Large intestine (tissue), 3 donors: ENCODE measurements at regions not wholly inside any gene's neighbourhood (a gene's known extent, or its start where the extent isn't known, plus 50 kb on each side); places are given as distances from the start of the nearest gene placed in this dataset.

ENCODE experiments used
- DNase-seq, 2 donors: peaks; one replicate each; pipeline versions ENCODE4 v3.0.0 to v3.0.0-alpha.2; 2013
- H3K27ac ChIP-seq: one replicate; pipeline ENCODE4 v1.5.1; 2013; ENCODE audit warnings: low read length
- H3K27me3 ChIP-seq: 2 replicates; pipeline ENCODE4 v1.6.1; 2013; ENCODE audit warnings: low read length; ENCODE audit not compliant: control insufficient read depth, insufficient read depth
- H3K36me3 ChIP-seq: 2 replicates; pipeline ENCODE4 v1.6.1; 2013; ENCODE audit warnings: low read length; ENCODE audit not compliant: control insufficient read depth, insufficient read depth
- H3K4me1 ChIP-seq: one replicate; pipeline ENCODE4 v1.6.1; 2013; ENCODE audit warnings: low read length; ENCODE audit not compliant: control insufficient read depth, insufficient read depth
- H3K4me3 ChIP-seq: one replicate; pipeline ENCODE4 v1.5.1; 2013; ENCODE audit warnings: low read length
- H3K9me3 ChIP-seq: one replicate; pipeline ENCODE4 v1.6.1; 2013; ENCODE audit warnings: mild to moderate bottlenecking, low read depth, low read length, moderate library complexity; ENCODE audit not compliant: control insufficient read depth
- WGBS: methylation state at CpG from one replicate; pipeline ENCODE4 v1.1.5; 2013; ENCODE audit warnings: low lambda C conversion rate; ENCODE audit not compliant: insufficient coverage; 5-methylcytosine and 5-hydroxymethylcytosine counted together

DNA sequence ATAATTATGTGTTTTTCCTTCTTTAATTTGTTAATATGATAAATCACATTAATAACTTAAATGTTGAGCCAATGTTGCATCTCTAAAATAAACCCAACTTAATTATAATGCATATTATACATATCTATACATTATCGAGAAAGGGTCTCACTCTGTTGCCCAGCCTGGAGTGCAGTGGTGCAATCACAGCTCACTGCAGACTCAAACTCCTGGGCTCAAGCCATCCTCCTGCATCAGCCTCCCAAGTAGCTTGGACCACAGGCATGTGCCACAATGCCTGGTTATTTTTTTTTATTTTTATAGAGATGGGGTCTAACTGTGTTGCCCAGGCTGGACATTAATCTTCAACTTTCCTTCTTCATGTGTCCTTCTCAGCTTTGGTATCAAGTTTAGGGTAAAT lies 98.9 kb downstream of the INHBA start:
- WGBS: no CpG with 5 or more reads among the region's 1 CpG
- H3K36me3 ChIP-seq: no peaks in the 10 kb centered on the region
- H3K27me3 ChIP-seq: no peaks in the 10 kb centered on the region
- H3K4me1 ChIP-seq: no peaks in the 10 kb centered on the region
- no peak for DNase-seq
- H3K9me3 ChIP-seq: no peaks in the 10 kb centered on the region
- H3K27ac ChIP-seq: no peak overlapping the region
- no peak overlapping the region for H3K4me3 ChIP-seq

DNA sequence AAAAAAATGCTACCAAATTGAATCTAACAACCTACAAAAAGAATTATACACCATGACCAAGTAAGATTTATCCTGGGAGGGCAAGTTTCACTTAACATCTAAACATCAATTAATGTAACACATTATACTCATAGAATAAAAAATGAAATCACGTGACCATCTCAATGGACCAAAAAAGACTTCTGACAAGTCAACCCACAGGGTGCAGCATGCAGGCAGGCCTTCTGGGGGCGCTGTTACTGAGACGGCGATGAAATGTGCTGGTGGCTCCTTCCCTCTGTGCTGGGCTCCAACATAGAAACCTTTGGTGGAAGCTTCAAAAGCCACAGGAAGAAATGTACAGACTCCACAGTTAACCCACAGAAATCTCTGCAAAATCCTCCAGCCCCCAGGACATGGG lies 103.1 kb downstream of the INHBA start:
- no peaks in the 10 kb centered on the region for H3K27me3 ChIP-seq
- H3K4me1 ChIP-seq: no peaks in the 10 kb centered on the region
- no peaks in the 10 kb centered on the region for H3K9me3 ChIP-seq
- H3K4me3 ChIP-seq: no peak overlapping the region
- WGBS: no CpG with 5 or more reads among the region's 4 CpGs
- no peak overlapping the region for H3K27ac ChIP-seq
- H3K36me3 ChIP-seq: no peaks in the 10 kb centered on the region
- DNase-seq: no peak

DNA sequence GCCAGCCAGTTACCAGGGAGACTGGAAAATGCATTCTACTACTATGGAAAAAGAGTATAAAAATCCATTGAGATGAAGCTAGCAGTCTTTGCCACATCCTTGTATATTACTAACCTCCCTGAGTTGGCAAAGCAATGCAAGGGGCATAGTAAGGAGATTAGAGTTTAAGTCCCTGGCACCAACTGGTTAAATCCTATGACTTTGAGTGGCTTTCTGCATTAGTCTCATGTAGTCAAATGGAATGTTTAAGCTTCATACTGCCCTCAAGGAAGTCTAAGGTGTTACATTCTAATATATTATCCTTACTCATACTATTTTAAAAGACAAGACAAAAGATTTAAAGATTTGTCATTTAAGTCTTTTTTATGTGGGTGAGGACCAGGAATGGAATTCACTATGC lies 110.1 kb downstream of the INHBA start:
- Histone ChIP-seq H3K4me3 (no peak overlapping the region), H3K9me3 (no peaks in the 10 kb centered on the region), H3K27ac (no peak overlapping the region), H3K36me3 (no peaks in the 10 kb centered on the region), H3K4me1 (no peaks in the 10 kb centered on the region), H3K27me3 (no peaks in the 10 kb centered on the region)
- no peak for DNase-seq

DNA sequence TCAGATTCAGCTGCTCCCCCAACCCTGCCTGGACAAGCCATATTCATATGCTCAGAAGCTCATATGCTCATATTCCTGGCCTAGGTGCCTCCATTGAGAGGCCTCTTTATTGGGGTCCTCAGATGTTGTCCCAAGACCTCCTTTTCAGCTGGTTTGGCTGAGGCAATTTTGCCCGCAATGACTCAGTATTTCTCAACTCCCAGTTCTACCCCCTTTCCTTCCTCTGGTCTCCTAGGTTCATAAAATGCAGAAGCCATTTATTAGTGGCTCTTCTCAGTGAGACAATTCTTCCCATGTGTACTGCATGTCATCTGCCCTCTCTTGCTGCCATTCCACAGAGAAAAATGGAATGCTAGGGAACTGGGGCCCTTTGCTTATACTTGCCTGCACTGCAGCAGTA lies 110.7 kb downstream of the INHBA start:
- no CpG with 5 or more reads among the region's 1 CpG for WGBS
- H3K4me1 ChIP-seq: no peaks in the 10 kb centered on the region
- no peaks in the 10 kb centered on the region for H3K36me3 ChIP-seq
- no peak for DNase-seq
- no peak overlapping the region for H3K27ac ChIP-seq
- H3K9me3 ChIP-seq: no peaks in the 10 kb centered on the region
- H3K4me3 ChIP-seq: no peak overlapping the region
- H3K27me3 ChIP-seq: no peaks in the 10 kb centered on the region

DNA sequence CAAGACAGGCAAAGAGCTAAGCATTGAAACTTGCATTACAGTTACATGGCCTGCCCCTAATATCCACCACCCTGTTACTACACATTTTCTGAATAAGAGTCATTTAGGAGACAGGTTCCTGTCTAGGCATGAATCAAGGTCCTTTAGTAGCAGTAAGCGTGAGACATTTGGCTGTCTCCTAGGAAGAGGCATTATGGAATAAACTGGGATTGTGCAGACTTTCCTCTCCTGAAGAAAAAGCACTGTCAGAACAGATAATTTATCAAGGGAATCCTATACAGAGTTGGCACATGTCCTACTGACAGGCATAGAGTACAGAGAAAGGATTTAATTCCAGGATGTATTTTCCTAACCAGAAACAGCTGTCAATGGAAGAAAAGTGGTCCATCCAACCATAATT lies 111.9 kb downstream of the INHBA start:
- H3K4me3 ChIP-seq: no peak overlapping the region
- no peak overlapping the region for H3K27ac ChIP-seq
- no peaks in the 10 kb centered on the region for H3K36me3 ChIP-seq
- no peaks in the 10 kb centered on the region for H3K27me3 ChIP-seq
- whole genome bisulfite sequencing: no CpG with 5 or more reads among the region's 1 CpG
- H3K4me1 ChIP-seq: no peaks in the 10 kb centered on the region
- DNase-seq: no peak
- H3K9me3 ChIP-seq: no peaks in the 10 kb centered on the region

DNA sequence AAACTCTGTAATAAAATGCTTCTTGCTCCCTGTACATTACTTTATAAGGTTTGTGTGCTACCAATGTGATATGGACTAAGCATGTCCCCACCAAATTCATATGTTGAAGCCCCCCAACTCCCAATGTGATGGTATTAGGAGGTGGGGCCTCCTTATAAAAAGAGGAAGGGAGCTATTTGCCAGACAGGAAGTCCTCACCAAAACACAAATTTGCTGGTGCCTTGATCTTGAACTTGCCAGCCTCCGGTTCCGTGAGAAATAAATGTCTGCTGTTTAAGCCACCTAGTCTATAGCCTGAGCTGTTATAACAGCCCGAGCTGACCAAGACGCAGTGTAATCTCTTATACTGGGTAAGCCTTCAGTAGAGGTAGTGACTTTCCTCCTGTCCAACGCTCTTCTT lies 114.5 kb downstream of the INHBA start:
- H3K9me3 ChIP-seq: no peaks in the 10 kb centered on the region
- no peak for DNase-seq
- H3K27me3 ChIP-seq: no peaks in the 10 kb centered on the region
- no peaks in the 10 kb centered on the region for H3K36me3 ChIP-seq
- no peak overlapping the region for H3K4me3 ChIP-seq
- H3K4me1 ChIP-seq: no peaks in the 10 kb centered on the region
- no CpG with 5 or more reads among the region's 5 CpGs for WGBS
- H3K27ac ChIP-seq: no peak overlapping the region

DNA sequence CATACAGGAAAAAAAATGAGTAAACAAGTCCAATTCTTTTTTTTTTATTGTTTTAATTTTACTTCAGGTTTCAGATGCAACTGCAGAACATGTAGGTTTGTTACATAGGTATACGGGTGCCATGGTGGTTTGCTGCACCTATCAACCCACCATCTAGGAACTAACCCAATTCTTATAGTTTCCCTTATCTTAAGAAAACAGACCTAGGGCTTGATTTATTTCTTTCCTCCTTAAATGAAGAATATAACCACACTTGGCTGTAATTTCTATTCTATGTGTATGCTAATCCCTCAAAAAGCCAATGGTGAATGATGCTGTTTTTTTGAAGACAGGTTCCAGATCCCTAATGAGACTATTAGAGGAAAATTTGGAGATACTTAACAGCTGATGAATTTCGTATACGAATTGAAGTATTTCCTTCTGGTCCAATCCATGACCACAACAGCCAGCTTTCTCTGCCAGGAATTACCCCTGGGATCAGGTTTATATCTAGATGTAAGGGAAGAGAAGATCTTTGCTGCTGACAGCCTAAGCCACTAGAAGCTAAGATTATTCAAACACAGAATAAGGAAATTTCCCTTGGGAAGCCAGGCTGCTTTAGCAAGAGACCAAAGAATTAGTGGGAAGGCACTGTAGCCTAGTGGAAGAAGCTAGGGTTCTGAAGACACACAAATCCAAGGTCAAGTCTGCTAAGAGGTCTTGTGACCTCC lies 115.8 kb downstream of the INHBA start:
- Histone ChIP-seq H3K27ac (no peak overlapping the region), H3K4me1 (no peaks in the 10 kb centered on the region)
- WGBS: no CpG with 5 or more reads among the region's 3 CpGs

DNA sequence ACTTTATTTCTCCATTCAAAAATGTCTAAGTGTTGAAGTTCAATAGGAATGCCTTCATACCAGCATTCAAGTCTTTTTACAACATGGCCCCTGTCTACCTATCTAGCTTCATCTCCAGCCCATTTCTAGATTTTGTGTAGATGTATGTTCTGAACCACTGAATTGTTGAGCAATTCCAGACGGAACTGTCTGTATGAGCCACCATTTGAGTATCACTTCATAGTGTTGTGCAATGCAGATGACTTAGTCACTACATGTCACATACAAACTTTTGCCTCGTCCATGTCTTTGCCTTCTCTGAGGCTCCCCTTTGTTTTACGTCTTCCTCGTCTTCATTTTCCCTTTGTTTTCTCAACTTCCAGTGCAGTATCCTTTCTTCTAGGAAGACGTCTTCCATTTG lies 118.1 kb downstream of the INHBA start:
- no peaks in the 10 kb centered on the region for H3K9me3 ChIP-seq
- no peak for DNase-seq
- WGBS: 86% methylated on average over 4 of the region's 5 CpGs
- no peaks in the 10 kb centered on the region for H3K27me3 ChIP-seq
- H3K4me1 ChIP-seq: no peaks in the 10 kb centered on the region
- H3K4me3 ChIP-seq: no peak overlapping the region
- H3K36me3 ChIP-seq: no peaks in the 10 kb centered on the region
- no peak overlapping the region for H3K27ac ChIP-seq

More for the DNA sequence above, 115.8 kb downstream of the INHBA start:
- H3K27me3 ChIP-seq: no peaks in the 10 kb centered on the region
- H3K36me3 ChIP-seq: no peaks in the 10 kb centered on the region
- H3K4me3 ChIP-seq: no peak overlapping the region
- no peaks in the 10 kb centered on the region for H3K9me3 ChIP-seq
- no peak for DNase-seq

DNA sequence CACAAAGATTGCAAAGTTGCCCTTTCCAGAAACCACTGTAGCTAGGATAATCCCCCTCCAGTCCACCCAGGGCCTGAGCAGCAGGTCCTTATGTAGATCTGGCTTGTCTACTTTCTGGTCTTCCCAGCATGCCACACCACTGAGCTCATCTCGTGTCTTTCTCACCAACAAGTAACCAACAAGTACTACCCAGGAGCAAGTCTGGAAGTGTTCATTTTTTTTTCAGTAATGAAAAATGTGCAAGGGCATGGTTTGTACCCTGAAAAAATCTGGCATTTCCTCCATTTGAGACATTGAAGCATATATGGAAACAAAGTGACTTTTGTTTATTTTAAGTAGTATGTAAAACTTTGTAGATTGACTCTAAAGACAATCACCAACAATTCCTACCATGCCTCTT lies 120.8 kb downstream of the INHBA start:
- Histone ChIP-seq H3K4me3 (no peak overlapping the region), H3K4me1 (no peaks in the 10 kb centered on the region), H3K27me3 (no peaks in the 10 kb centered on the region), H3K27ac (no peak overlapping the region), H3K36me3 (no peaks in the 10 kb centered on the region), H3K9me3 (no peaks in the 10 kb centered on the region)
- WGBS: no CpG with 5 or more reads among the region's 1 CpG
- DNase-seq: no peak

DNA sequence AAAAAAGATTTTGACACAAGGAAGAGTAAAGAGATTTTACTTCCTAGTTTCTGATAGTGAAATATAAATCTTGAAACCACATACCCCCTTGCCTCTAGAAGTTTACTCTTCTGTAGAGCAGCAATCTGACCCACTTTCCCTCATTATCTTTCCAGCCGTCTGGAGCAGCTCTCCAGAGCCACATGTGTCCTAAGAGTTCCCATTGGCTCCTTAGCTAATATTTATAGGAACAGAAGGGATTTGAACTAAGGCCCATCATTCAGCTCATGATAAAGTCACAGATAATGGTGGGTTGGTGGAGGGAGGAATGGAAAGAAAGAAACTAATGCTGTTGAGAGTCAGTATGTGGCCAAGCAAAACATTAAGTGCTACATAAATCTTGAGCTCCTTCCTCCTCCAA lies 121.8 kb downstream of the INHBA start:
- WGBS: no CpG with 5 or more reads among the region's 1 CpG
- no peak for DNase-seq
- no peak overlapping the region for H3K4me3 ChIP-seq

More for the DNA sequence above, 121.8 kb downstream of the INHBA start:
- Histone ChIP-seq H3K9me3 (no peaks in the 10 kb centered on the region), H3K27me3 (no peaks in the 10 kb centered on the region), H3K4me1 (no peaks in the 10 kb centered on the region), H3K27ac (no peak overlapping the region), H3K36me3 (no peaks in the 10 kb centered on the region)
